ENCODE measurements at regions not wholly inside any gene's neighbourhood (a gene's known extent, or its start where the extent isn't known, plus 50 kb on each side); places are given as distances from the start of the nearest gene placed in this dataset.

DNA sequence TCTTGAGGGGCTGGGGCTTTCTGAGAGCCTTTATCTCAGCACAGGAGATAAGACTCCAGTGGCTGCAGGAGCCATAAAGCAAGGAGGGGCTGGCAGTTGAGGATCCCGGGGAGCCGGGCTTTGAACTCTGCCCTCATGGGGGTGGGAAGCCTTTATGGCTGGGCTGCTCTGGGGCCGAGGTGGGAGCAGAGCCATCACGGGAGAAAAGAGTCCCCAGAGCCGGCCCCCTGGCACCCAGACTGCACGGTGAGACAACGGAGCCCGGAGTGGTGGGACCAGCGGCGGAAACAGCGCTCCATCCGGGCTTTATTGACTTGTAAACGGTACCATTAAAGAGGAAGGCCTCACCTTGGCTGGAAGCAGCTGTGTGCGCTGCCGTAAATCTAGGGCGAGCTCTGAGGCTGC lies 162.6 kb downstream of the MYCN start:
- H3K4me1 ChIP-seq, result no peaks in the 10 kb centered on the region
- intact Hi-C loops (cut with DNase I; ENCODE audit: low total_unique reads), result no loop called here
- no peak overlapping the region for H3K4me3 ChIP-seq
- H3K36me3 ChIP-seq, result no peaks in the 10 kb centered on the region
- DNase-seq, result no peak
- H3K27ac ChIP-seq, result no peak overlapping the region
- H3K27me3 ChIP-seq (replicated peaks in 1 of 7), result peaks cover 0 to 5% (median 0%) of the 10 kb centered on the region in 7 donors
- TF ChIP-seq, protein P1, sequence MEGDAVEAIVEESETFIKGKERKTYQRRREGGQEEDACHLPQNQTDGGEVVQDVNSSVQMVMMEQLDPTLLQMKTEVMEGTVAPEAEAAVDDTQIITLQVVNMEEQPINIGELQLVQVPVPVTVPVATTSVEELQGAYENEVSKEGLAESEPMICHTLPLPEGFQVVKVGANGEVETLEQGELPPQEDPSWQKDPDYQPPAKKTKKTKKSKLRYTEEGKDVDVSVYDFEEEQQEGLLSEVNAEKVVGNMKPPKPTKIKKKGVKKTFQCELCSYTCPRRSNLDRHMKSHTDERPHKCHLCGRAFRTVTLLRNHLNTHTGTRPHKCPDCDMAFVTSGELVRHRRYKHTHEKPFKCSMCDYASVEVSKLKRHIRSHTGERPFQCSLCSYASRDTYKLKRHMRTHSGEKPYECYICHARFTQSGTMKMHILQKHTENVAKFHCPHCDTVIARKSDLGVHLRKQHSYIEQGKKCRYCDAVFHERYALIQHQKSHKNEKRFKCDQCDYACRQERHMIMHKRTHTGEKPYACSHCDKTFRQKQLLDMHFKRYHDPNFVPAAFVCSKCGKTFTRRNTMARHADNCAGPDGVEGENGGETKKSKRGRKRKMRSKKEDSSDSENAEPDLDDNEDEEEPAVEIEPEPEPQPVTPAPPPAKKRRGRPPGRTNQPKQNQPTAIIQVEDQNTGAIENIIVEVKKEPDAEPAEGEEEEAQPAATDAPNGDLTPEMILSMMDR (IDR thresholded peaks at IDR 0.05 in 8 of 11, conservative IDR thresholded peaks at IDR 0.05 in 3 of 11), result no peak
- no peak for TF ChIP-seq POLR2A (IDR thresholded peaks at IDR 0.05)
- TF ChIP-seq POLR2AphosphoS5 (IDR thresholded peaks at IDR 0.05), result no peak
- H3K9me3 ChIP-seq, result no peaks in the 10 kb centered on the region
- WGBS, 5 donors, result 74 to 86% (median 78%) methylated on average over 15 to 16 of the region's 16 CpGs

DNA sequence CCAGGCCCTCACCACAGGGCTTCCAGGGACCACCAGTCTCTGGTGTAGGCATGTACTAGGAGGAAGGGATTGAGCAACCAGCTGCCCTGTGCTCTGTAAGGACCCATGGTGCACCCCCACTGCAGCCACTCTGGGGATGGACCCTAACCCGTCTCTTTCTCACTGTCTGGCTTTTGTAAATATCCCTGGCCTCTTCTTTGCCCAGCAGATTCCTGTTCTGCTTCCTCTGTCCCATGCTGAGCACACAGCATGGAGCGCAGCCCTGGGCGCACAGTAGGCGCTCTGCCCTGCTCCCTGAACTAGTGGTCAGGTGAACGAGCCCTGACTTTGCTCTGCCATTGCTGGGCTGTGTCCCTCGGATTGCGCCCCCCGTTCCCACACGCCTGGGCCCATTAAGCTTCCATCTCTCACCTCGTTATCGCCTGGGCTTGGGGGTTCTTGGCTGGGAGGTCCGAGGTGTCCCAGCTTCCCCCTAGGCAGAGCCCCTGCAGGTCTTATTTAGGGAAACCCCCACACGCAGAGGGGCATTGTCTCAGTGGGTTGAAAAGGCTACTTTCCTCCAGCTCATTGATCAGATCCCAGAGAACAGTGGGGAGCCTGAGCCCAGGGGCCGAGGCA lies 162.1 kb downstream of the MYCN start:
- intact Hi-C loops (cut with DNase I; ENCODE audit: low total_unique reads), result no loop called here
- WGBS, 5 donors, result 78 to 89% (median 82%) methylated on average over 7 to 14 of the region's 14 CpGs

DNA sequence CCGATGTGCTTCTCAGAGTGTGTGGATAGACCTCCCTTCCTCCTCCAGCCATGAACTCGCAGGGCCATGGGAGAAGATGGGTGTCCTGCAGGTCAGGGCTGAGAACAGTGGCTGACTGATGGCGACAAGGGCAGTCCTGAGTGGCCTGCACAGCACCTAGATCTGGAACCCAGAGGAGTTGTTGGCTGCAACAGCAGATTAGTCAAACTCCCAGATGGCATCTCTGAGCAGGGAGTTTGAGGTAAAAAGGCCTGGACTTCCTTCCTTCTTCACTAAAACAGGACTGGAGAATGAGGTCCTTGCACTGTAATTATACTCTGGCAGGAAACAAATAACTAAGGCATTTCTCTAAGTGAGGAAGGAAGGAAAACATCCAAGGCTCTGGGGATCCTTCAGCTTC lies 160.8 kb downstream of the MYCN start:
- Histone ChIP-seq H3K27me3 (replicated peaks in 1 of 7) (peaks cover 0 to 5% (median 0%) of the 10 kb centered on the region in 7 donors), H3K4me1 (no peaks in the 10 kb centered on the region), H3K9me3 (no peaks in the 10 kb centered on the region), H3K4me3 (no peak overlapping the region), H3K36me3 (no peaks in the 10 kb centered on the region), H3K27ac (no peak overlapping the region)
- WGBS, 5 donors, result 44 to 78% (median 69%) methylated on average over 3 of the region's 3 CpGs
- intact Hi-C loops (cut with DNase I; ENCODE audit: low total_unique reads), result no loop called here
- TF ChIP-seq POLR2AphosphoS5 (IDR thresholded peaks at IDR 0.05), result no peak
- no peak for TF ChIP-seq POLR2A (IDR thresholded peaks at IDR 0.05)
- TF ChIP-seq, protein P1 (IDR thresholded peaks at IDR 0.05 in 8 of 11, conservative IDR thresholded peaks at IDR 0.05 in 3 of 11), result no peak
- DNase-seq, result no peak

More for the DNA sequence above, 162.1 kb downstream of the MYCN start:
- no peak overlapping the region for H3K27ac ChIP-seq
- no peak overlapping the region for H3K4me3 ChIP-seq
- TF ChIP-seq, protein P1 (IDR thresholded peaks at IDR 0.05 in 8 of 11, conservative IDR thresholded peaks at IDR 0.05 in 3 of 11), result no peak
- TF ChIP-seq POLR2A (IDR thresholded peaks at IDR 0.05) (no peak), POLR2AphosphoS5 (IDR thresholded peaks at IDR 0.05) (no peak)
- peaks cover 0 to 5% (median 0%) of the 10 kb centered on the region in 7 donors for H3K27me3 ChIP-seq (replicated peaks in 1 of 7)
- H3K9me3 ChIP-seq, result no peaks in the 10 kb centered on the region
- DNase-seq, result no peak
- H3K36me3 ChIP-seq, result no peaks in the 10 kb centered on the region
- H3K4me1 ChIP-seq, result no peaks in the 10 kb centered on the region

GRCh38 chr2:16100006-16100405 lies 159.7 kb downstream of the MYCN start:
- H3K4me3 ChIP-seq, result no peak overlapping the region
- intact Hi-C loops (cut with DNase I; ENCODE audit: low total_unique reads), result no loop called here

More at GRCh38 chr2:16100006-16100405, 159.7 kb downstream of the MYCN start:
- Histone ChIP-seq H3K9me3 (no peaks in the 10 kb centered on the region), H3K4me1 (no peaks in the 10 kb centered on the region), H3K36me3 (no peaks in the 10 kb centered on the region), H3K27me3 (replicated peaks in 1 of 7) (peaks cover 0 to 5% (median 0%) of the 10 kb centered on the region in 7 donors), H3K27ac (no peak overlapping the region)
- no peak for DNase-seq
- 74 to 92% (median 86%) methylated on average over 1 of the region's 1 CpG for WGBS, 5 donors
- TF ChIP-seq POLR2AphosphoS5 (IDR thresholded peaks at IDR 0.05), result no peak
